Cardiac fibroblast (primary cell): ENCODE measurements at regions not wholly inside any gene's neighbourhood (a gene's known extent, or its start where the extent isn't known, plus 50 kb on each side); places are given as distances from the start of the nearest gene placed in this dataset.

Experiments used
- DNase-seq, 2 donors: peaks; one replicate each; pipeline versions ENCODE4 v3.0.0 to v3.0.0-alpha.2; 2010; ENCODE audit warnings: low read depth in 2 of 2
- H3K4me3 ChIP-seq, 2 donors: replicated peaks in 1 of 2; 1 replicate in 1 of 2; 2 replicates in 1 of 2; pipeline ENCODE4 v1.5.1; 2011; ENCODE audit warnings: low read depth in 2 of 2, low read length in 2 of 2, mild to moderate bottlenecking in 2 of 2, moderate library complexity in 1 of 2
- CTCF ChIP-seq: IDR thresholded peaks from one replicate; pipeline ENCODE4 v1.5.1; 2011; ENCODE audit warnings: low read depth, mild to moderate bottlenecking, low read length, inconsistent platforms

- H3K4me3 ChIP-seq = no peak overlapping the region
- no peak for TF ChIP-seq CTCF
- DNase-seq = no peak
These were observed 1932.6 kb upstream of the TENM3 start for GRCh38 chr4:180310616-180311015.

GRCh38 chr4:180314972-180315371 lies 1928.2 kb upstream of the TENM3 start:
- H3K4me3 ChIP-seq = no peak overlapping the region
- DNase-seq = no peak
- TF ChIP-seq CTCF = no peak

GRCh38 chr4:180330521-180330920 lies 1912.7 kb upstream of the TENM3 start:
- no peak for DNase-seq
- TF ChIP-seq CTCF = no peak
- H3K4me3 ChIP-seq = no peak overlapping the region

- DNase-seq = no peak
- TF ChIP-seq CTCF = no peak
- no peak overlapping the region for H3K4me3 ChIP-seq
These were observed 1910.0 kb upstream of the TENM3 start for GRCh38 chr4:180333162-180333561.

- TF ChIP-seq CTCF = no peak
- no peak for DNase-seq
- H3K4me3 ChIP-seq = no peak overlapping the region
These were observed 1907.6 kb upstream of the TENM3 start for GRCh38 chr4:180335566-180335965.

- TF ChIP-seq CTCF = no peak
- H3K4me3 ChIP-seq = no peak overlapping the region
- DNase-seq = no peak
These were observed 1906.6 kb upstream of the TENM3 start for GRCh38 chr4:180336494-180337090.

GRCh38 chr4:180341926-180342325 lies 1901.3 kb upstream of the TENM3 start:
- no peak overlapping the region for H3K4me3 ChIP-seq
- DNase-seq = no peak
- TF ChIP-seq CTCF = no peak
